ENCODE measurements at regions not wholly inside any gene's neighbourhood (a gene's known extent, or its start where the extent isn't known, plus 50 kb on each side); places are given as distances from the start of the nearest gene placed in this dataset.
A peak's percentile ranks its signal among the peaks of the same experiment; 100 is the strongest.

- no peak overlapping the region for H3K27ac ChIP-seq
- 55 to 66% methylated on average over 4 of the region's 4 CpGs for WGBS, 2 donors
- no peaks in the 10 kb centered on the region for H3K36me3 ChIP-seq
- TF ChIP-seq CTCF (IDR thresholded peaks at IDR 0.05) = no peak
- intact Hi-C loops (cut with DNase I) = loop anchor here in 1 of 3 donors (10.0 kb wide), 1 partner anchor 349 kb away; no protein-coding TSS in a partner anchor
- H3K9me3 ChIP-seq = no peaks in the 10 kb centered on the region
- no peak overlapping the region for H3K4me3 ChIP-seq
- H3K27me3 ChIP-seq = no peaks in the 10 kb centered on the region
- ATAC-seq = no peak
- no peak for FAIRE-seq
- no peaks in the 10 kb centered on the region for H3K4me1 ChIP-seq
- no peak for DNase-seq
These were observed 259.0 kb downstream of the HIVEP2 start for GRCh38 chr6:142685852-142686506.

- no peak for DNase-seq
- WGBS, 2 donors = 43 to 46% methylated on average over 2 of the region's 2 CpGs
- TF ChIP-seq CTCF (IDR thresholded peaks at IDR 0.05) = no peak
- no peaks in the 10 kb centered on the region for H3K27me3 ChIP-seq
- FAIRE-seq = no peak
- H3K27ac ChIP-seq = no peak overlapping the region
- intact Hi-C loops (cut with DNase I) = loop anchor here in 1 of 3 donors (10.0 kb wide), 1 partner anchor 348 kb away; no protein-coding TSS in a partner anchor
- no peaks in the 10 kb centered on the region for H3K9me3 ChIP-seq
- H3K4me1 ChIP-seq = no peaks in the 10 kb centered on the region
- no peak overlapping the region for H3K4me3 ChIP-seq
- ATAC-seq = no peak
- no peaks in the 10 kb centered on the region for H3K36me3 ChIP-seq
These were observed 258.5 kb downstream of the HIVEP2 start for GRCh38 chr6:142686507-142686887.

GRCh38 chr6:142692942-142693341, 252.0 kb downstream of the HIVEP2 start:
- 26% methylated on average over 11 of the region's 11 CpGs for WGBS, 2 donors
- ATAC-seq (peak; percentile 45 to 86 (median 74)), DNase-seq (peak in 5 of 6 donors; percentile 9 to 62 (median 45)), FAIRE-seq (peak; percentile 32)
- intact Hi-C loops (cut with DNase I) = loop anchor here in 2 of 3 donors (10.0 kb wide), 3 partner anchors 262 to 732 kb away; no protein-coding TSS in a partner anchor
- Histone ChIP-seq H3K36me3 (no peaks in the 10 kb centered on the region), H3K4me3 (no peak overlapping the region), H3K9me3 (no peaks in the 10 kb centered on the region), H3K27me3 (no peaks in the 10 kb centered on the region), H3K27ac (no peak overlapping the region), H3K4me1 (peaks cover 0 to 15% (median 14%) of the 10 kb centered on the region in 3 donors)
- TF ChIP-seq CTCF (IDR thresholded peaks at IDR 0.05) = peak; percentile 72 to 79 (median 77)

GRCh38 chr6:142693441-142693840, 251.5 kb downstream of the HIVEP2 start:
- intact Hi-C loops (cut with DNase I) = loop anchor here in 2 of 3 donors (10.0 kb wide), 3 partner anchors 261 to 731 kb away; no protein-coding TSS in a partner anchor
- Histone ChIP-seq H3K36me3 (no peaks in the 10 kb centered on the region), H3K4me3 (no peak overlapping the region), H3K9me3 (no peaks in the 10 kb centered on the region), H3K4me1 (peaks cover 0 to 15% (median 14%) of the 10 kb centered on the region in 3 donors), H3K27me3 (no peaks in the 10 kb centered on the region), H3K27ac (no peak overlapping the region)
- TF ChIP-seq CTCF (IDR thresholded peaks at IDR 0.05) = no peak
- no peak for FAIRE-seq
- DNase-seq = no peak
- ATAC-seq = no peak
- WGBS, 2 donors = 70 to 81% methylated on average over 4 of the region's 4 CpGs

- ATAC-seq = no peak
- WGBS, 2 donors = 73 to 80% methylated on average over 2 of the region's 2 CpGs
- no peak overlapping the region for H3K27ac ChIP-seq
These were observed 250.9 kb downstream of the HIVEP2 start for GRCh38 chr6:142694054-142694453.

More at GRCh38 chr6:142694054-142694453, 250.9 kb downstream of the HIVEP2 start:
- H3K36me3 ChIP-seq = no peaks in the 10 kb centered on the region
- no peaks in the 10 kb centered on the region for H3K9me3 ChIP-seq
- no peak overlapping the region for H3K4me3 ChIP-seq
- TF ChIP-seq CTCF (IDR thresholded peaks at IDR 0.05) = no peak
- FAIRE-seq (no peak), DNase-seq (no peak)
- intact Hi-C loops (cut with DNase I) = loop anchor here in 2 of 3 donors (10.0 kb wide), 3 partner anchors 261 to 731 kb away; no protein-coding TSS in a partner anchor
- H3K27me3 ChIP-seq = no peaks in the 10 kb centered on the region
- peaks cover 0 to 15% (median 14%) of the 10 kb centered on the region in 3 donors for H3K4me1 ChIP-seq
